Activated T-helper 1 cell treated with anti-CD3 and anti-CD28 coated beads, Interleukin-12 subunit alpha, Interleukin-12 subunit beta, Interleukin-2, Interleukin-4 antibody, amounts not matched to agents 30 ng/mL and 10 ng/mL and 1 ng/mL, durations not matched to agents 14 hours and 24 hours and 36 hours (primary cell): ENCODE measurements at regions not wholly inside any gene's neighbourhood (a gene's known extent, or its start where the extent isn't known, plus 50 kb on each side); places are given as distances from the start of the nearest gene placed in this dataset.

Source experiments
- DNase-seq: peaks from one replicate; pipeline ENCODE4 v3.0.0; 2021; ENCODE audit warnings: low spot score
- H3K27ac Mint-ChIP-seq: one replicate; pipeline ENCODE4 v1.8.0; 2021; ENCODE audit warnings: mild to moderate bottlenecking, mixed read lengths
- H3K27me3 Mint-ChIP-seq: one replicate; pipeline ENCODE4 v1.8.0; 2022; ENCODE audit warnings: mild to moderate bottlenecking, moderate library complexity, mixed read lengths; ENCODE audit not compliant: insufficient read depth
- H3K36me3 Mint-ChIP-seq: one replicate; pipeline ENCODE4 v1.8.0; 2021; ENCODE audit warnings: low read depth, mixed read lengths
- H3K4me1 Mint-ChIP-seq: one replicate; pipeline ENCODE4 v1.8.0; 2021; ENCODE audit warnings: low read depth, mixed read lengths
- H3K4me3 Mint-ChIP-seq: one replicate; pipeline ENCODE4 v1.8.0; 2021; ENCODE audit warnings: mild to moderate bottlenecking, moderate library complexity, mixed read lengths
- H3K9me3 Mint-ChIP-seq: one replicate; pipeline ENCODE4 v1.8.0; 2021; ENCODE audit warnings: mixed read lengths
- intact Hi-C: fragments of 100-400 bp; cut with micrococcal nuclease; formaldehyde crosslinking; loops from one replicate; pipeline ENCODE4 v1.15.1; 2024

DNA sequence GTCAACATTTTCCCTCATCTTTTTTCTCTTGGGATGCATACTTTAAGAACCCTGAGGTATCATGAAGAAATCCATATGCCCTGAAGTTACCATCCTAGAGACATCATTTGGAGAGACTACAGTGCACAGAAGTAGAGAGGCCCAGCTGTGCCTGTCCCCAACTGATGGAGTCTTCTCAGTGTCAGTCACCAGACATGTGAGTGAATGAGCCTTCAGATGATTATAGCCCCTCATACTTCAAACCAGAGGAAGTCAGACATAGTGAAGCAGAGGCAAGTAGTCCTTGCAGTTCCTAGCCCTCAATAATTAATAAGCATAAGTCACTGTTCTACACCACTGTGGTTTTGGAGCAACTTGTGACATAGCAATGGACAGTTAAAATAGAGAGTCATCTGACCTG, 194.4 kb upstream of the ITGA4 start:
- H3K27me3 Mint-ChIP-seq, result no peaks in the 10 kb centered on the region
- peaks cover 3% of the 10 kb centered on the region for H3K9me3 Mint-ChIP-seq
- H3K36me3 Mint-ChIP-seq, result peaks cover 6% of the 10 kb centered on the region
- no peak overlapping the region for H3K4me3 Mint-ChIP-seq
- no peak overlapping the region for H3K27ac Mint-ChIP-seq
- no peak for DNase-seq
- intact Hi-C loops, result no loop called here
- peaks cover 6% of the 10 kb centered on the region for H3K4me1 Mint-ChIP-seq

GRCh38 chr2:181264001-181264400, 193.2 kb upstream of the ITGA4 start:
- peaks cover 7% of the 10 kb centered on the region for H3K9me3 Mint-ChIP-seq
- H3K4me3 Mint-ChIP-seq, result no peak overlapping the region
- no peak overlapping the region for H3K27ac Mint-ChIP-seq
- DNase-seq, result no peak
- H3K4me1 Mint-ChIP-seq, result peaks cover 15% of the 10 kb centered on the region
- intact Hi-C loops, result no loop called here
- peaks cover 7% of the 10 kb centered on the region for H3K36me3 Mint-ChIP-seq
- no peaks in the 10 kb centered on the region for H3K27me3 Mint-ChIP-seq

DNA sequence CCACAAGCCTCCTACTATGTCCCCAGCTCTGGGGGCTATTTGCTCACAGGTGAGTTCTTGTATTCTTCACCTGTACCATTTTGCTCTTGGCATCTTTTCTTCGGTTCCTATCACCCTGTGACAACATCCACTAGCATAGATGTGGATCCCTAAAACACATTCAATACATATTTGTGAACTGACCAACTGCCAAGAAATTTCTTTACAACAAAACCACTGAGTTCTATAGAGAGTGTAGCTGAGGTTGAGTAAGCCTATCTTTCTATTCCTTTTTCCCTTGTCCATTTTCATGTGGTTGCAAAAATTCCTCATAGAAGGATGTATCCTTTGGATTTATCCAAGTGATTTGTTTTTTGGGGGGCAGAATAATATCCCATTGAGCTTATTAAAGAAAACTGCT, 192.7 kb upstream of the ITGA4 start:
- Mint-ChIP-seq H3K27me3 (no peaks in the 10 kb centered on the region), H3K4me3 (no peak overlapping the region), H3K9me3 (peaks cover 7% of the 10 kb centered on the region), H3K27ac (no peak overlapping the region), H3K4me1 (peaks cover 15% of the 10 kb centered on the region), H3K36me3 (peaks cover 10% of the 10 kb centered on the region)
- no peak for DNase-seq
- intact Hi-C loops, result no loop called here

- intact Hi-C loops, result loop anchor here (5.0 kb wide), 1 partner anchor 34 kb away; no protein-coding TSS in a partner anchor
- peaks cover 15% of the 10 kb centered on the region for H3K4me1 Mint-ChIP-seq
- H3K27ac Mint-ChIP-seq, result no peak overlapping the region
- no peaks in the 10 kb centered on the region for H3K27me3 Mint-ChIP-seq
- H3K36me3 Mint-ChIP-seq, result peaks cover 10% of the 10 kb centered on the region
- DNase-seq, result no peak
- peaks cover 7% of the 10 kb centered on the region for H3K9me3 Mint-ChIP-seq
- no peak overlapping the region for H3K4me3 Mint-ChIP-seq
Observed at GRCh38 chr2:181266614-181267013, 190.6 kb upstream of the ITGA4 start.

- DNase-seq, result no peak
- Mint-ChIP-seq H3K4me3 (no peak overlapping the region), H3K36me3 (peaks cover 10% of the 10 kb centered on the region), H3K27ac (peak overlapping the region; percentile 30), H3K4me1 (peaks cover 15% of the 10 kb centered on the region), H3K9me3 (peaks cover 7% of the 10 kb centered on the region), H3K27me3 (no peaks in the 10 kb centered on the region)
- intact Hi-C loops, result loop anchor here (5.0 kb wide), 1 partner anchor 36 kb away; no protein-coding TSS in a partner anchor
Observed at GRCh38 chr2:181268174-181268867, 188.9 kb upstream of the ITGA4 start.

DNA sequence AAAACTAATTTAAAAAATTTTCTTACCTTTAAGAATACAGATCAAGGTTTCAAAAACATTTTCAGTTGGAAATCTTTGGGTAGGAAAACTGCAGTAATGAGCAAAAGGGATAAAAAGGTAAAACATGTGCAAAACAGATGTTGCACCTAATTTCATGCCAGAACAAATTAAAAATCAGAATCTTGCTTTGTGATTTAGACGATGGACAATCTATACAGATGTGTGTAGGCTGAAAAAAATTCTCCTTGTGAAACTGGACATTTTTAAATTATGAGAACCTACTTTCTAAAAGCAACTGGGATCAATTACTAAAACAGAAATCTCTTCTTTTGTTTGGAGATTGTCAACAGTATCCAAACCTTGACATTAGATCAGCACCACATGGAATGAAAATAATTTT, 183.2 kb upstream of the ITGA4 start:
- intact Hi-C loops, result no loop called here
- Mint-ChIP-seq H3K36me3 (peaks cover 2% of the 10 kb centered on the region), H3K4me3 (no peak overlapping the region), H3K9me3 (no peaks in the 10 kb centered on the region), H3K4me1 (peaks cover 22% of the 10 kb centered on the region), H3K27me3 (no peaks in the 10 kb centered on the region), H3K27ac (no peak overlapping the region)
- DNase-seq, result no peak

DNA sequence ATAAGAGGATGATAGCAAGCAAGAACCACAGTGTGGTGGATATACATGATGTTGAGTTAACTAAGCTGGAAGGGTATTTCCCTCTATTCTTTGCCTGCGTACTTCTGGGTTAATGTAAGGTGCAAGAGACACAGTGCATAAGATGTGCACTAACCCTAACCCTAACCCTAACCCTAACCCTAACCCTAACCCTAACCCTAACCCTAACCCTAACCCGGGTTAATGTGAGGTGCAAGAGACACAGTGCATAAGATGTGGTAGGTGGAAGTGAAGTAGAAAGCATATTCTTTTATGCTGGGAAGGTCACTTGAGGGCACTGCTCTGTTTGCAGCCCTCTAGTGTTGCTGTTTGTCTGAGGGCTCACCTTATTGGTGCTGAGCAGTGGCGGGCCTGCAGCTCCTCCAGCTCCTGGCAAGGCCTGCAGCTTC, 181.5 kb upstream of the ITGA4 start:
- Mint-ChIP-seq H3K36me3 (peaks cover 3% of the 10 kb centered on the region), H3K4me3 (no peak overlapping the region), H3K27ac (no peak overlapping the region), H3K9me3 (no peaks in the 10 kb centered on the region), H3K4me1 (peaks cover 27% of the 10 kb centered on the region), H3K27me3 (no peaks in the 10 kb centered on the region)
- DNase-seq, result peak; percentile 23
- intact Hi-C loops, result no loop called here

DNA sequence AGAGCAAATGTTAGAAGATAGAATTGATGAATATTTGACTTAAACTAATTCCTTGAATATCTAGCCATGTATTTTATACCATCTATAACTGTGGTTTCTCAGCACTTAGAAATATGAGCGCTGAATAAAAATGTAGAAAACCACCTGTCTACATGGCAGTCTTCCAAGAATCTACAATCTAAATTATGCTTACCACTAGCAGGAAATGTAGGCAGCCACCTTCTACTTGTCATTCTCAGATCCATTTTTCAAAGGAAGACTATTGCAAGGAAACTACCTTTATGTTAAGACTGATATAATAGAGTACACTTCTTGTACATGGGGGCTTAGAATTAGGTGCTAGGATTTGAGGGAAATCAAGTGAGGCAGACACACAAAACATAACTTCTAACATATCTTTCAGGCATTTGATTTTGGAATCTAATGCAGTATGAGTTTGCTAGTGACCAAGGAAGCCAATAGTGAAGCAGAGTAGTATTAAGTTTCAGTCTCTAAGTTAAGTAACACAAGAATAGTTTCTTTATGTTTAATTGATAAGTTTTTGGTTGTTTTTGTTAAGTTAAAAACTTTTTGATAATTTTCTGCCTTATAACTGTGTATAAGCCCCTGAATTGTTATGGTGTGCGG, 175.9 kb upstream of the ITGA4 start:
- Mint-ChIP-seq H3K9me3 (peaks cover 7% of the 10 kb centered on the region), H3K4me1 (peaks cover 34% of the 10 kb centered on the region), H3K27me3 (no peaks in the 10 kb centered on the region), H3K4me3 (no peak overlapping the region), H3K36me3 (peaks cover 9% of the 10 kb centered on the region), H3K27ac (peak overlapping the region; percentile 6)
- intact Hi-C loops, result loop anchor here (2.0 kb wide), 1 partner anchor 17 kb away; no protein-coding TSS in a partner anchor
- DNase-seq, result no peak

- Mint-ChIP-seq H3K9me3 (peaks cover 7% of the 10 kb centered on the region), H3K27ac (no peak overlapping the region), H3K4me1 (peaks cover 26% of the 10 kb centered on the region), H3K4me3 (no peak overlapping the region), H3K36me3 (peaks cover 6% of the 10 kb centered on the region), H3K27me3 (no peaks in the 10 kb centered on the region)
- intact Hi-C loops, result no loop called here
- DNase-seq, result no peak
Observed at GRCh38 chr2:181285116-181285515, 172.1 kb upstream of the ITGA4 start.

DNA sequence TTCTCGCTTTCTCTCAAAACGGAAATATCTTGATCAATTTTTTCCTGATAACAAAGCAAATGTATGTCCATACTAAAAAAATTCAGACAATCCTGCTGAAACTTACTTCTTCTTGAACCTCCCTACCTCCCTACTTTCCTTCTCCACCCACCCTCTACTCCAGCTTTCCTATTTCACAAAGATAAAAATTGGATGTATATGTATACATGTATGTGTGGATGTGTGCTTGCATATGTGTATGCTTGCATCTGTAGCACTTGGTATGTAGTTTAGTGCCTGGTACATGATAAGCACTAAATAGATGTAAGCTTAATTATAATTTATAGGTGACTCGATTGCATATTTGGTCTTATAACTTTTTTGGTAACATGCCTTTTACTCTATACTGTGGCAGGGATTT, 167.5 kb upstream of the ITGA4 start:
- H3K27me3 Mint-ChIP-seq, result no peaks in the 10 kb centered on the region
- peaks cover 9% of the 10 kb centered on the region for H3K9me3 Mint-ChIP-seq
- H3K27ac Mint-ChIP-seq, result no peak overlapping the region
- peaks cover 12% of the 10 kb centered on the region for H3K36me3 Mint-ChIP-seq
- no peak overlapping the region for H3K4me3 Mint-ChIP-seq
- intact Hi-C loops, result loop anchor here (1.0 to 10.0 kb wide), 2 partner anchors 15 to 395 kb away; partner anchors contain the start of gene NEUROD1
- H3K4me1 Mint-ChIP-seq, result peaks cover 6% of the 10 kb centered on the region
- DNase-seq, result no peak

GRCh38 chr2:181290182-181290581, 167.0 kb upstream of the ITGA4 start:
- Mint-ChIP-seq H3K4me3 (no peak overlapping the region), H3K27me3 (no peaks in the 10 kb centered on the region), H3K9me3 (peaks cover 9% of the 10 kb centered on the region), H3K27ac (no peak overlapping the region), H3K4me1 (peaks cover 5% of the 10 kb centered on the region), H3K36me3 (peaks cover 14% of the 10 kb centered on the region)
- intact Hi-C loops, result loop anchor here (1.0 to 10.0 kb wide), 2 partner anchors 14 to 395 kb away; partner anchors contain the start of gene NEUROD1
- no peak for DNase-seq

DNA sequence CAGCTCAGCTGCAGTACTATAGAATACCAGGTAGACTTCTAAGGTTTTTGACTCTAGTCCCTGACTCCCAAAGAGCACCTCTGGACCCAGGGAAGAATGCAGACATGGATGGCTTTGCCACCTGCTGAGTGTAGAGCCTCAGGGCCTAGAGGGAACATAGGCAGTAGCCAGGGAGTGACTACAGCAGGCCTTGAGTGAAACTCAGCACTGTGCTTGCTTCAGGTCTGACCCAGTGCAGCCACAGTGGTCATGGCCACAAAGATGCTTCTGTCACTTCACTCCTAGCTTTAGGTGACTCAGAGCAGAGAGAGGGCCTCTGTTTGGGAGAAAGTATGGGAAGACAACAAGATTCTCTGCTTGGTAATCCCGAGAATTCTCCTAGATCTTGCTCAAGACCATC, 162.2 kb upstream of the ITGA4 start:
- intact Hi-C loops, result loop anchor here (10.0 kb wide), 1 partner anchor 390 kb away; the partner anchor contains the start of gene NEUROD1
- Mint-ChIP-seq H3K36me3 (peaks cover 27% of the 10 kb centered on the region), H3K4me3 (no peak overlapping the region), H3K27me3 (no peaks in the 10 kb centered on the region), H3K9me3 (peaks cover 41% of the 10 kb centered on the region), H3K27ac (no peak overlapping the region), H3K4me1 (peaks cover 6% of the 10 kb centered on the region)
- no peak for DNase-seq

DNA sequence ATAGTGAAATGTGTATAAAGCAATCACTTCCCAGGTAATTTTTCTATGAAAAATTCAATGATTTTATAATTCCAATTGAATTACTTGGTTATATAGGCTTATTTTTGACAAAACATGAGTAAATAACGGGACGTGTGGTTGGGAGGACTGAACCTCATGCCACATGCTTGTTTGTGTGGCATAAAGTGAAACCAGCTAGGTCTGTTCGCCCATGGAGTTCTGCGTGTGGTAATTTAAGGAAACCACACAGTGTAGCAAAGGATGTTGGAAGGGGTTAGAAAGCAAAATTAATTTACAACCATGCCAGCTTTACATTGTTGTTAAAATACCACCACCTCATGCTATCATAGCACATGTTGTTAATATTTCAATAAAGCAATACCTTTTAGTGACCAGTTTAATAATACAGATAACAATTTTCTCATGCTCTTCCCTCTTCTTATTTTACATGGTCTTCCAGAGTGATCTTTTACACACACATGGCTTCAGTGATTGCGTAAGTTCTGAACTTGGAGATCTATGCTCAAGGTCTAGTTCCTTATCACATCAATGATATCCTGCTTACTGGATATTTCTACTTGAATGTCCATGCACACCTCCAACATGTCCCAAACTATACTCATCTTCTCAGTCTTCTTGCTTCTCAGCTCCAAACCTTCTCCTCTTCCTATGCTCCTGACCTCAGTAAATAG, 156.4 kb upstream of the ITGA4 start:
- peaks cover 53% of the 10 kb centered on the region for H3K4me1 Mint-ChIP-seq
- peak overlapping the region; percentile 41 for H3K4me3 Mint-ChIP-seq
- H3K27me3 Mint-ChIP-seq, result no peaks in the 10 kb centered on the region
- H3K27ac Mint-ChIP-seq, result peak overlapping the region; percentile 42
- H3K9me3 Mint-ChIP-seq, result peaks cover 29% of the 10 kb centered on the region
- intact Hi-C loops, result loop anchor here (2.0 to 10.0 kb wide), 3 partner anchors 14 to 494 kb away; no protein-coding TSS in a partner anchor
- H3K36me3 Mint-ChIP-seq, result peaks cover 15% of the 10 kb centered on the region
- DNase-seq, result peak; percentile 36
